GM06990 (cell line): ENCODE measurements at regions not wholly inside any gene's neighbourhood (a gene's known extent, or its start where the extent isn't known, plus 50 kb on each side); places are given as distances from the start of the nearest gene placed in this dataset.

Experiments
- DNase-seq: peaks from one replicate; pipeline ENCODE4 v3.0.0-alpha.2; 2011; ENCODE audit not compliant: insufficient read length; ENCODE audit errors: extremely low read depth
- H3K27me3 ChIP-seq: replicated peaks from 2 replicates; pipeline ENCODE4 v1.6.0; 2011; ENCODE audit warnings: low read length; ENCODE audit not compliant: control insufficient read depth, insufficient read depth
- H3K36me3 ChIP-seq: 2 replicates; pipeline ENCODE4 v1.5.1; 2011; ENCODE audit warnings: low read length; ENCODE audit not compliant: control insufficient read depth, insufficient read depth
- H3K4me3 ChIP-seq: replicated peaks from 2 replicates; pipeline ENCODE4 v1.5.1; 2011; ENCODE audit warnings: low read depth, mild to moderate bottlenecking, control low read depth, low read length
- TF ChIP-seq, protein P1 (sequence below): IDR thresholded peaks from 2 replicates; pipeline ENCODE4 v1.5.1; 2011; ENCODE audit warnings: low read length, control low read depth, mild to moderate bottlenecking, inconsistent platforms; ENCODE audit not compliant: insufficient read depth, poor library complexity, severe bottlenecking

DNA sequence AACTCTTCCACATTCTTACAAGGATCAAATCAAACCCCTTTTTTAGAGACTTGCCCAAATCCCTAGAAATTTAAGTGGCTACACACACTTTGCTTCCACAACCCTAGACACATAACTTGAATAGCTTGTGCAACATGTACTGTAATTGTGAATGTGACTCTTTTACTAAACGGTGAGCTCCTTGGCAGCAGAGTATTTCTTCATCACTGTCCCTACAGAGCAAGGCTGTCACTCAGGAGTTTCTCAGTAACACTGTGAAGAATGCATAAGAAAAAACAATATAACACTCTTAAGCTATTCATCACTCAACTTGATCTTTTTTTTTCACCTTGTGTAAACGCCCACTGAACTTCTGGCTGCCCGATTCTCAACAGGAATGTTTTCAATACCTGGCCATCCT is 53.8 kb upstream of the ADAMTS18 start:
- H3K27me3 ChIP-seq = no peaks in the 10 kb centered on the region
- H3K36me3 ChIP-seq = no peaks in the 10 kb centered on the region
- no peak for DNase-seq
- no peak overlapping the region for H3K4me3 ChIP-seq
- TF ChIP-seq, protein P1, sequence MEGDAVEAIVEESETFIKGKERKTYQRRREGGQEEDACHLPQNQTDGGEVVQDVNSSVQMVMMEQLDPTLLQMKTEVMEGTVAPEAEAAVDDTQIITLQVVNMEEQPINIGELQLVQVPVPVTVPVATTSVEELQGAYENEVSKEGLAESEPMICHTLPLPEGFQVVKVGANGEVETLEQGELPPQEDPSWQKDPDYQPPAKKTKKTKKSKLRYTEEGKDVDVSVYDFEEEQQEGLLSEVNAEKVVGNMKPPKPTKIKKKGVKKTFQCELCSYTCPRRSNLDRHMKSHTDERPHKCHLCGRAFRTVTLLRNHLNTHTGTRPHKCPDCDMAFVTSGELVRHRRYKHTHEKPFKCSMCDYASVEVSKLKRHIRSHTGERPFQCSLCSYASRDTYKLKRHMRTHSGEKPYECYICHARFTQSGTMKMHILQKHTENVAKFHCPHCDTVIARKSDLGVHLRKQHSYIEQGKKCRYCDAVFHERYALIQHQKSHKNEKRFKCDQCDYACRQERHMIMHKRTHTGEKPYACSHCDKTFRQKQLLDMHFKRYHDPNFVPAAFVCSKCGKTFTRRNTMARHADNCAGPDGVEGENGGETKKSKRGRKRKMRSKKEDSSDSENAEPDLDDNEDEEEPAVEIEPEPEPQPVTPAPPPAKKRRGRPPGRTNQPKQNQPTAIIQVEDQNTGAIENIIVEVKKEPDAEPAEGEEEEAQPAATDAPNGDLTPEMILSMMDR = no peak

DNA sequence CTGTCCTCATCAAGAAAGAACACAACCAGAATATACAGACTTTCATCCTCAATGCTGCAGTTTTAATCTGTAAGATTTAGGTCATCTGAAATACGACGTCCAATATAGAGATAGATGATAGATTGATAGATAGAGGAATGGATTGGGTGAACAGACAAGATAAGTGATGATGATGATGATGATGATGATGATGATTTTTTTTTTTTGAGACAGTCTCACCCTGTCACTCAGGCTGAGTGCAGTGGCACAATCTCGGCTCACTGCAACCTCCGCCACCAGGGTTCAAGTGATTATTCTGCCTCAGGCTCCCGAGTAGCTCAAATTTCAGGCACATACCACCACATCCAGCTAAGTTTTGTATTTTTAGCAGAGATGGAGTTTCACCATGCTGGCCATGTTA is 56.3 kb upstream of the ADAMTS18 start:
- TF ChIP-seq, protein P1 = no peak
- H3K4me3 ChIP-seq = no peak overlapping the region
- H3K36me3 ChIP-seq = no peaks in the 10 kb centered on the region
- H3K27me3 ChIP-seq = no peaks in the 10 kb centered on the region
- DNase-seq = no peak

DNA sequence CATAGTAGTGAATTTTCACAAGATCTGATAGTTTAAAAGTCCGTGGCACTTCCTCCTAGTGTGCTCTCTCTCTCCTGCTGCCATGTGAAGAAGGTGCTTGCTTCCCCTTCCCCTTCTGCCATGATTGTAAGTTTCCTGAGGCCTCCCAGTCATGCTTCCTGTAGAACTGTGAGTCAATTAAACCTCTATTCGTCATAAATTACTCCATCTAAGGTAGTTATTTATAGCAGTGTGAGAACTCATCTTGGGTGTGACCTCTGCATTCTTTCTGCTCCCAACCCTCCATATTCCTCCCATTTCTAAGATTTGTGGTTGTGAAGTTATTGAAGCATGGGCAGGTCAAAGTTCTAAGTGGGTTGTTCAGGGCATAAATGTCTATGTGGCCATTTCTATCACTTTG is 62.1 kb upstream of the ADAMTS18 start:
- TF ChIP-seq, protein P1 = no peak
- Histone ChIP-seq H3K27me3 (no peaks in the 10 kb centered on the region), H3K4me3 (no peak overlapping the region), H3K36me3 (no peaks in the 10 kb centered on the region)
- no peak for DNase-seq

DNA sequence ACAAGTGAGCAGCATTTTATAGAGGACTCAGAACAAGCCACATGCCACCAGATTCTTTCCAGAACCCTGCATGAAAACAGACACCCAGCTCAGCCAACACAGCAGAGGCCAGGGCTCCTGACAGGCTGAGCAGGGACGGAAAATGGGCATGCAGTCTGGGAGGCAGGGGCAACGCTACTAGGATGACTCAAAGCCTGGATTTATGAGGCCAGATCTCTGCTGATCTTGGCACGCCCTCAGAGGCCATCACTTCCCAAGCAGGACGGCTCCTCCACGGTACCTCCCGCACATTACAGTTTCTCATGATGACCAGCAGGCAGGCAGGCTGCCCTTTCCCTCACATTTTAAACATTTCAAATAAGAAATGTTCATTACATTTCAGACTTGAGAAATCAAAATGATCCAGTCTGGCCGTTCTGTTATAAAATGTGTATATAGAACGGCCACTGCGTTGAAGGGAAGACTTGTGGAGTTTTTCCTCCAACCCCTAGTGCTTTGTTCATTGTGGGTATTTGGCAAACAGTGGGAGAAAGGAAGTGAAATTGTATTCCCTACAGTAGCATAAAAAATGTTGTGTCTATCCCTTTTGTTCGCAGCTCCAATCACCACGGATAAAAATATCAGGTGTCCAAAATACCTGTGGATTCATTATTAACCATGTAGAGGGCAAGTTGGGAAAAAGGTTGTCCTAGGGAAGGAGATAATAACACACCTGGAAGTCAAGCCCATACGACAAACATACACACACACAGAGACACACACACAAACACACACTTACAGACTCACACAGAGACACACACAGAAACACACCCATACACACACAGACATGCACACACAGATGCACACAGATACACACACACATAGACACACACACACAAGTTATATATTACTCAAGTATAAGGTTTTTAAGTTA is 64.8 kb upstream of the ADAMTS18 start:
- no peaks in the 10 kb centered on the region for H3K36me3 ChIP-seq
- no peaks in the 10 kb centered on the region for H3K27me3 ChIP-seq
- no peak for DNase-seq

DNA sequence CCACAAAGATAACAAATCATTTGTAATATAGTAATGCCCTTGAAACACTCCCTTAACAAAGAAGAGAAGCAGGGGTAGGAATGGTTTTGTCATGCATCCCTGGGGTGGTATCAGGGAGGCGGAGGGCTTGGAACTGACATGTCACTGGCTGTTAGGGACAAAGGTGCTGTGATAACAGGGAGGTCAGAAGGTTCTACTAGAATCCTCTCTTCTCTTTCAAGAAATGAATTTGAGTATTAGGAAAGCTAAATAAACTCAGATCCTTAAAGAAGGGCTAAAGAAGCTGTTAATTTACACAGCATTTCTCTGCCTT is 65.4 kb upstream of the ADAMTS18 start:
- DNase-seq = no peak
- H3K27me3 ChIP-seq = no peaks in the 10 kb centered on the region
- no peaks in the 10 kb centered on the region for H3K36me3 ChIP-seq
- TF ChIP-seq, protein P1 = no peak
- H3K4me3 ChIP-seq = no peak overlapping the region

More for the DNA sequence above, 64.8 kb upstream of the ADAMTS18 start:
- no peak overlapping the region for H3K4me3 ChIP-seq
- TF ChIP-seq, protein P1 = no peak
